ENCODE measurements at regions not wholly inside any gene's neighbourhood (a gene's known extent, or its start where the extent isn't known, plus 50 kb on each side); places are given as distances from the start of the nearest gene placed in this dataset.

DNA sequence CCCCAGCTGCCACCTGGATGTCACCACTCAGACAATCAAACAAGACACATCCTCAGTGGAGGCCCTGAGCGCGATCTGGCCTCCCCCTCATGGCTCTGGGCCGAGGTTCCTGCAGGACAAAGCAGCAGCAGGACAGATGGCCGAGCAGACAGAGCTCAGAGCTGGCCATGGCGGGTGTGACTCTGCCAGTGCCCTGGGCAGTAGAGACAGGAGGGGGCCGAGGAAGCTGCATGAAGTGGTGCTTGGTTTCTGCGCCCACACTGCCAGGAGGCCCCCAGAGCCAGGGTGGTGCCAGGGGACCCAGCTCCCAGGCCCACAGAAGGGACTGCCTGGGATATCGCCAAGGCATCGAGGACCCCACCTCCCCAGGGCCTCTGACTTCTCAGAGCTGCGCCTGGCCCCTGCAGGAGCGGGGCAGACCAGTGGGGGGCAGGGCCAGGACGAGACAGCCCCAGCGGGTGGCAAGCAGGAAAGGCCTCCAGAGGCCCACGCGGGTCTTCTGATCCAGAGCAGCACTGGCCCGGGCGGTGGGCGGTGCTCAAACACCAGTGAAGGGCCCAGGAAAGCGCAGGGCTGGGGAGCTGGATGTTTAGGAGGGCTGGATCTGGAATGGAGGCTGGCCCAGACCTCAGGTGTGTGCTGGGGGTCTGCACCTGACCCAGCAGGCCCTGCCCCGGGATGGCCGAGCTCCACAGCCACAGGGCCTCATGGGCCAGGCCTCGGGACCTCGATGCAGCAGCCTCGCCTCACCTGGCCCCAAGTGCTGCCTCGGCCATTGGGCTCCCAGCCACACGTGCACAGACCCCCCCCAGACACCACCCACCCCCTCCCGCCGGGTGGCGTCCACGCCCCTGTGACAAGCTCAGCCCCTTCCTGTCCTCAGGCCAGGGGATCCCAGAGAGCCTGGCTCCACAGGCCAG, 76.0 kb downstream of the GOLGA8G start:
- TF ChIP-seq, protein P1, sequence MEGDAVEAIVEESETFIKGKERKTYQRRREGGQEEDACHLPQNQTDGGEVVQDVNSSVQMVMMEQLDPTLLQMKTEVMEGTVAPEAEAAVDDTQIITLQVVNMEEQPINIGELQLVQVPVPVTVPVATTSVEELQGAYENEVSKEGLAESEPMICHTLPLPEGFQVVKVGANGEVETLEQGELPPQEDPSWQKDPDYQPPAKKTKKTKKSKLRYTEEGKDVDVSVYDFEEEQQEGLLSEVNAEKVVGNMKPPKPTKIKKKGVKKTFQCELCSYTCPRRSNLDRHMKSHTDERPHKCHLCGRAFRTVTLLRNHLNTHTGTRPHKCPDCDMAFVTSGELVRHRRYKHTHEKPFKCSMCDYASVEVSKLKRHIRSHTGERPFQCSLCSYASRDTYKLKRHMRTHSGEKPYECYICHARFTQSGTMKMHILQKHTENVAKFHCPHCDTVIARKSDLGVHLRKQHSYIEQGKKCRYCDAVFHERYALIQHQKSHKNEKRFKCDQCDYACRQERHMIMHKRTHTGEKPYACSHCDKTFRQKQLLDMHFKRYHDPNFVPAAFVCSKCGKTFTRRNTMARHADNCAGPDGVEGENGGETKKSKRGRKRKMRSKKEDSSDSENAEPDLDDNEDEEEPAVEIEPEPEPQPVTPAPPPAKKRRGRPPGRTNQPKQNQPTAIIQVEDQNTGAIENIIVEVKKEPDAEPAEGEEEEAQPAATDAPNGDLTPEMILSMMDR (IDR thresholded peaks at IDR 0.05), result no peak
- no peak for TF ChIP-seq POLR2A (IDR thresholded peaks at IDR 0.05)

Data from breast epithelium (tissue), 3 donors.